ENCODE measurements at regions not wholly inside any gene's neighbourhood (a gene's known extent, or its start where the extent isn't known, plus 50 kb on each side); places are given as distances from the start of the nearest gene placed in this dataset.

- Histone ChIP-seq H3K36me3 (no peaks in the 10 kb centered on the region), H3K4me3 (no peak overlapping the region), H3K27ac (no peak overlapping the region), H3K4me1 (no peaks in the 10 kb centered on the region), H3K9me3 (no peaks in the 10 kb centered on the region), H3K27me3 (ENCODE audit: low read depth) (no peaks in the 10 kb centered on the region)
- no peak for TF ChIP-seq CTCF (IDR thresholded peaks at IDR 0.05)
- no peak for DNase-seq
- ATAC-seq, result no peak
- intact Hi-C loops (cut with DNase I), result no loop called here
Measured at GRCh38 chr7:8829100-8829499, 395.7 kb downstream of the NXPH1 start.

- H3K27ac ChIP-seq, result no peak overlapping the region
- TF ChIP-seq CTCF (IDR thresholded peaks at IDR 0.05), result no peak
- DNase-seq, result no peak
- ATAC-seq, result no peak
- no peaks in the 10 kb centered on the region for H3K4me1 ChIP-seq
- no peaks in the 10 kb centered on the region for H3K9me3 ChIP-seq
- H3K27me3 ChIP-seq (ENCODE audit: low read depth), result no peaks in the 10 kb centered on the region
- H3K36me3 ChIP-seq, result no peaks in the 10 kb centered on the region
- no peak overlapping the region for H3K4me3 ChIP-seq
- intact Hi-C loops (cut with DNase I), result no loop called here
Measured at GRCh38 chr7:8831376-8831775, 398.0 kb downstream of the NXPH1 start.

DNA sequence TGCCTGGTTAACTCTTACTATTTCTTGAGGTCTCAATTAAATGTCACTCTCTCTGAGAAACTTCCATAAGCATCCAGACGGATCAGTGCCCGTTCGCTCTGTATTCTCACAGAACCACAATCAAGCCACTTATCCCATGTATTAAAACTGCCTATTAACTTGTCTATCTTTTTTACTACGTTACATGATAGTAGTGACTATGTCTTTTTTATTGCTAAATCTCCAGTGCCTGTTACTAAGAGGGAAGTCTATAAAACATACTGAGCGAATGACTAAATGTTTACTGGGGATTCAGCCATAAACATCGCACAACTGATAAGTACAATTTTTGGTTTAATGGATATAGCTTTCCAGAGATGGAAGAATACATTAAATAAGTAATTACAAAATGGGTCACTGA, 399.9 kb downstream of the NXPH1 start:
- ATAC-seq, result no peak
- intact Hi-C loops (cut with DNase I), result no loop called here
- H3K36me3 ChIP-seq, result no peaks in the 10 kb centered on the region
- no peak for TF ChIP-seq CTCF (IDR thresholded peaks at IDR 0.05)
- no peak overlapping the region for H3K27ac ChIP-seq
- H3K9me3 ChIP-seq, result no peaks in the 10 kb centered on the region
- H3K27me3 ChIP-seq (ENCODE audit: low read depth), result no peaks in the 10 kb centered on the region
- DNase-seq, result no peak
- H3K4me3 ChIP-seq, result no peak overlapping the region
- H3K4me1 ChIP-seq, result no peaks in the 10 kb centered on the region

- no peak overlapping the region for H3K27ac ChIP-seq
- TF ChIP-seq CTCF (IDR thresholded peaks at IDR 0.05), result no peak
- H3K27me3 ChIP-seq (ENCODE audit: low read depth), result no peaks in the 10 kb centered on the region
- ATAC-seq (no peak), DNase-seq (no peak)
- no peaks in the 10 kb centered on the region for H3K9me3 ChIP-seq
- intact Hi-C loops (cut with DNase I), result no loop called here
- H3K4me3 ChIP-seq, result no peak overlapping the region
- H3K36me3 ChIP-seq, result no peaks in the 10 kb centered on the region
- no peaks in the 10 kb centered on the region for H3K4me1 ChIP-seq
Measured at GRCh38 chr7:8841171-8841570, 407.8 kb downstream of the NXPH1 start.

- no peak for TF ChIP-seq CTCF (IDR thresholded peaks at IDR 0.05)
- DNase-seq (no peak), ATAC-seq (no peak)
- Histone ChIP-seq H3K36me3 (no peaks in the 10 kb centered on the region), H3K27ac (no peak overlapping the region), H3K4me1 (no peaks in the 10 kb centered on the region), H3K4me3 (no peak overlapping the region), H3K27me3 (ENCODE audit: low read depth) (no peaks in the 10 kb centered on the region), H3K9me3 (no peaks in the 10 kb centered on the region)
- intact Hi-C loops (cut with DNase I), result no loop called here
Measured at GRCh38 chr7:8871716-8872115, 438.3 kb downstream of the NXPH1 start.

DNA sequence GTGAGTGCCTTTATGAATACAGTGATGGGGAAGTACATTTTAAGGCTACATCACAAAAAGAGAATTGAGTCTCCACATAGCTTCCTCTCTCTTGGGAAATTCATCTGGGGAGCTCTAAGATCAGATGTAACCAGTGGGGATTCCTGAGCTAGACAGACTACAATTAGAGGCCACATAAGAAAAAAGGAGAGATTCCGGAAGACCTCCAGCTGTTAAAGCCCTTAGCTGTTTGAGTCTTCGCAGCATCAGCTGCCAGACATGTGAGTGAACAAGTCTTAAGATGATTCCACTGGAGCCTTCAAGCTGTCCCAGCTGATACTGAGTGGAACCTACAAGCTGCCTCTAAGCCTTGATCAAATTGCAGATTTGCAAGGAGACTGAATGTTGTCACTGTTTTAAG, 448.5 kb downstream of the NXPH1 start:
- no peak for DNase-seq
- no peak for TF ChIP-seq CTCF (IDR thresholded peaks at IDR 0.05)
- no peaks in the 10 kb centered on the region for H3K36me3 ChIP-seq
- H3K9me3 ChIP-seq, result no peaks in the 10 kb centered on the region
- intact Hi-C loops (cut with DNase I), result no loop called here
- H3K4me1 ChIP-seq, result no peaks in the 10 kb centered on the region
- H3K27ac ChIP-seq, result no peak overlapping the region
- no peaks in the 10 kb centered on the region for H3K27me3 ChIP-seq (ENCODE audit: low read depth)
- no peak for ATAC-seq
- H3K4me3 ChIP-seq, result no peak overlapping the region

All from lower lobe of right lung (tissue), 2 donors.